ENCODE measurements at regions not wholly inside any gene's neighbourhood (a gene's known extent, or its start where the extent isn't known, plus 50 kb on each side); places are given as distances from the start of the nearest gene placed in this dataset.

DNA sequence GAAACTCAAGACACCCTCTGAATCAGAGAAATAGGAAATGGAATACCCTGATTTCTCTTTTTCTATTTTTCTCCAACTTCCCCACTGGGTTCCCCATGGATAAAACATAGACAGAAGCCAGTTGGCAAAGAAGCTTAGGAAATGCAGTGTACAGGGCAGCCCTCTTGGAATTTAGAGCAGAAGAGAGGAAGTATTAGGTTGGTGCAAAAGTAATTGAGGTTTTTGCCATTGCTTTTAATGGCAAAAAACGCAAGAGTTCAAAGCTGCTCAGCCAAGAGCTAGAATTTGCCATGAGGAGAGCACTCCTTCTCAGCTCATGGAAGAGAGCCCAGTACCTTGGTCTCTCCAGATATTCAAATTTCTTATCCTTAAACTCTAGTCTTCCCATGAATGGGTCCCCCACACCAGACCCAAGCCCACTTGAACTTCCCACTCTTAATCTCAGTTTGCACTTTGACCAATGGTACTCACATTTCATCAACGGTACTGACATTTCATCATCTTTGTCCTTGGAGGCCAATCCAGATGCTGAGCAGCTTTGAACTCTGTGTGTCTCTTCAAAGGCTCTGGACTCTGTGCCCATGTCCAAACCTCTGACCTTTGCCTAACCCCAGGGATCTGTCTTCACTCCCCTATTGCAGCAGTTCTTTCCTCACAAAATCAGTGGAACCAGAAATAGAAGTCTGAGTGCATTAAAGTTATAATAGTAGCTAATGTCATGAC lies 73.2 kb upstream of the PPP1R3C start:
- TF ChIP-seq, protein P1, sequence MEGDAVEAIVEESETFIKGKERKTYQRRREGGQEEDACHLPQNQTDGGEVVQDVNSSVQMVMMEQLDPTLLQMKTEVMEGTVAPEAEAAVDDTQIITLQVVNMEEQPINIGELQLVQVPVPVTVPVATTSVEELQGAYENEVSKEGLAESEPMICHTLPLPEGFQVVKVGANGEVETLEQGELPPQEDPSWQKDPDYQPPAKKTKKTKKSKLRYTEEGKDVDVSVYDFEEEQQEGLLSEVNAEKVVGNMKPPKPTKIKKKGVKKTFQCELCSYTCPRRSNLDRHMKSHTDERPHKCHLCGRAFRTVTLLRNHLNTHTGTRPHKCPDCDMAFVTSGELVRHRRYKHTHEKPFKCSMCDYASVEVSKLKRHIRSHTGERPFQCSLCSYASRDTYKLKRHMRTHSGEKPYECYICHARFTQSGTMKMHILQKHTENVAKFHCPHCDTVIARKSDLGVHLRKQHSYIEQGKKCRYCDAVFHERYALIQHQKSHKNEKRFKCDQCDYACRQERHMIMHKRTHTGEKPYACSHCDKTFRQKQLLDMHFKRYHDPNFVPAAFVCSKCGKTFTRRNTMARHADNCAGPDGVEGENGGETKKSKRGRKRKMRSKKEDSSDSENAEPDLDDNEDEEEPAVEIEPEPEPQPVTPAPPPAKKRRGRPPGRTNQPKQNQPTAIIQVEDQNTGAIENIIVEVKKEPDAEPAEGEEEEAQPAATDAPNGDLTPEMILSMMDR (conservative IDR thresholded peaks at IDR 0.05; ENCODE audit: low read depth, low read length): no peak
- TF ChIP-seq SMC3 (IDR thresholded peaks at IDR 0.05; ENCODE audit: low read depth, low read length) (no peak), RFX5 (IDR thresholded peaks at IDR 0.05; ENCODE audit: low read depth, low read length) (no peak), CEBPB (IDR thresholded peaks at IDR 0.05; ENCODE audit: low read depth, low read length) (no peak), POLR2A (IDR thresholded peaks at IDR 0.05; ENCODE audit: low read depth, low read length) (no peak), RCOR1 (IDR thresholded peaks at IDR 0.05; ENCODE audit: insufficient replicate concordance, low read length) (no peak), MAFK (IDR thresholded peaks at IDR 0.05; ENCODE audit: low read depth, low read length) (no peak), MAZ (IDR thresholded peaks at IDR 0.05; ENCODE audit: borderline replicate concordance, low read depth, low read length) (no peak)

All from IMR-90 (cell line).